NCI-H2227 (cell line): ENCODE measurements at regions not wholly inside any gene's neighbourhood (a gene's known extent, or its start where the extent isn't known, plus 50 kb on each side); places are given as distances from the start of the nearest gene placed in this dataset.

ENCODE experiments used
- DNase-seq: peaks from one replicate; lab custom pipeline; 2025; ENCODE audit not compliant: unreplicated experiment; lab: John Stamatoyannopoulos, UW

DNA sequence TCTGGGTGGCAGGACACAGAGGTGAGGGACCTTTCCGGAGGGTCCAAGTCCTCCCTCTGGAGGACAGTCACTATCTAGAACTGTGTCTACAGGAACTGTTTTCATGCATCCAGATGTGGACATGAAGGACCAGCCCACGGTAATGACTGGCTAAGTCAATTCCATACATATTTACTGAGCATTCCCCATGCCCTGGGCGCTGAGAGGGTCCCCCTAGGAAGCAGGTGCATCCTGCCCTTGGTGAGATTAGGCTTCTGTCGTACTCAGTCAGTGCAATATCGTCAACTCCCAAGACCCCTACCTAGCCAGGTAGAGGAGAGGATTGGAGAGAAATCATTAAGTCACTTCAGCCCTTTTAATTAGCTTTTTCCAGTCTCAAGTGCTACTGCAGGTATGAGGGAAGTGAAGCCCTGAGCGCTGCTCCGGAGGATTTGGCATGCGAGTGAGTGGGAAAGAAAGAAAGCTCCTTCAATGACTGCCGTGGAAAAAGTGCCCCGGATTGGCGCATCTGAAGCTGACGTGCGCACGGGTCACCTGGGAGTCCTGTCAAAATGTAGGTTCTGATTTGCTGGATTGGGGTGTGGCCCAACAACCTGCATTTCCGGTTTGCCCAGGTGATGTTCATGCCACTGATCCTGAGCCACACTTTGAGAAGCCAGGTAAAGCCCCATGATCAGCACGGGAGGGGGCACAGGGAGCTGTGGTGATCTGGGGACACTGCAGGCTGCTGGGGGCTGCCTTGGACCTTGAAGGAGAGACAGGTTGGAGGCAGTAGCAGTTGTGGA, 367.4 kb upstream of the TNRC6C start:
- DNase-seq: no peak

DNA sequence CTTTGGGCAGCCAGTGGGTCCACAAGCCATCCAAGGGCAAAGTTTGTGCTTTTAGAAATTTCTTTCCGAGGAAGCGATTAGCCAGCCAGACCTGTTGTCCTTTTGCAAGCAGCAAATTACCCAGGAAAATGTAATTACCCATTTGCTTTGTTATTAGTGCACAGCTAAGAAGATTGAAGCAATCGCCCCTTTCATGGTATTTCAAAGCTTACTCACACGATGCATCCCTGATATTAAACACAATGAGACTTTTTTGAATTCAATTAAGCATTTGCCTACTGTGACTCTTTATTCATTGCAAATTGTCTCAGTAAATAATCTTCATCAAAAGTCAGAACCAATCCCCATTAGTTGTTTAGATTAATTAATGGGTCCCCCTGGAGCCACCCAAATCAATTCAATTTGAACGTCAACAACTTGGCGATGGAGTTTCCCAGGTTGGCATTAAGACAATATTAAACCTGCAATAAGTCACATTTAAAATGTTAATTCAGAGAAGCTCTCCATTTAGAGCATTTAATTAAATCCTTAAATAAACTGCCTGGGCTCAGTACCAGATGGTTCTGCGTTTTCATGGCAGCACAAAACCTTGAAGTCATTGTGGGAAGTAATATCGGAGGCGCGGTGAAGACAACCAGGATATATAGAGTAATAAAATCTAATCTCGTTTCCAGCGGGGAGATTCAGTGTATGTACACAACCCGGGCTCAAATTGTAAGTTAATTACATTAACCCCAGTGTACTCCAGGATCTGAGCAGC, 366.2 kb upstream of the TNRC6C start:
- DNase-seq: no peak

DNA sequence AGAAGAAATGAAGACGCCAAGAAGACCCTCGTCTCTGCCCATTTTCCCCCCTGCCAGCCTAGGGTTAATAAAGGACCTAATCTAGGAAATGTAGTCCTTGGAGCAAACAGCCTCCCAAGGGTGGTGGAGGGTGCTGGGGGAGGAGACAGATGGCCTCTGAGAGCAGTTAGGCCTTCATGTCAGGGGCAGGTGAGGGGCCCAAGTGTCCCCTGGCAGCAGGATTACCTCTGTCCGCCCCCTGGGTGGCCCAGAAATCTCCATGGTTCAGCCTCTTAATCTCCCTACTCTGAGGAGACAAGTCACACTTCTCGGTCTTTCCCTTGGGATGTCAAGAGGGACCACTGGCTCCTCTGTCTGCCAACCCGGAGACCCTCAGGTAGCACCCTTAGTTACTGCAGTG, 365.4 kb upstream of the TNRC6C start:
- DNase-seq: no peak

DNA sequence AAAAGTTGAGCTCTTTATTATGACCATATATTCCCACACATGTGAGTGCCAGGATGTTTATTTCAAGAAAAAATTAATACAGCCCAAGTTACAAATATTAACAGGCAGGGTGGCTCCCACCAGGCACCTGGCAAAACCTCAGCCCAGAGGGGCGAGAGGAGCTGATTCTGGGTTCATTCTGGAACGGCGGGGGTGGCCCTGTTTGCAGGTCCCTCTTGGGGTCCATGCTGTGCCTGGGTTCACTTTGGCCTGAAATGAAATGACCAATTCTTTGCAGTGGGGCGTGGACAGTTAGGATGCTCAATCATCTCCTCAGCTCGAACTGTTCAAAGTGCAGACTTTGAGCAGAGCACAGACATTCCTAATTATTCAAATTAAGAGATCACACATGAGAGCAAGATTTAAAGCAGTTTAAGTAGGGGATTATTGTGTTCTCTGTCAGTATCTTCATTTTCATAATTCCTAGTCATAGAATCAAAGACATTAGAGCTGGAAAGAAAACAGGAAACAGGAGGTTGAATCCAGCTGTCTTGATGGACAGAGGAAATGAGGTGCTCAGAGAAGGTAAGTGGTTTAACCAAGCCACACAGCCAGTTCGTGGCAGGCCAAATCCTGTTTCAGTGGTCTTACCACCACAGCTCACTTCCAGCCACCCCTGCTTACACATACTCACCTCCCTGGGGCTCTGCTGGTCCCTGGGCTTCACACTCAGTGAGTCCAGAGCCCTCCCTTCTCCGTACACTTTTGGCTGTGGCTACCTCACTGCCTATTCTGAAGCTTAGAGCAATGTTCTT, 363.9 kb upstream of the TNRC6C start:
- DNase-seq: no peak

DNA sequence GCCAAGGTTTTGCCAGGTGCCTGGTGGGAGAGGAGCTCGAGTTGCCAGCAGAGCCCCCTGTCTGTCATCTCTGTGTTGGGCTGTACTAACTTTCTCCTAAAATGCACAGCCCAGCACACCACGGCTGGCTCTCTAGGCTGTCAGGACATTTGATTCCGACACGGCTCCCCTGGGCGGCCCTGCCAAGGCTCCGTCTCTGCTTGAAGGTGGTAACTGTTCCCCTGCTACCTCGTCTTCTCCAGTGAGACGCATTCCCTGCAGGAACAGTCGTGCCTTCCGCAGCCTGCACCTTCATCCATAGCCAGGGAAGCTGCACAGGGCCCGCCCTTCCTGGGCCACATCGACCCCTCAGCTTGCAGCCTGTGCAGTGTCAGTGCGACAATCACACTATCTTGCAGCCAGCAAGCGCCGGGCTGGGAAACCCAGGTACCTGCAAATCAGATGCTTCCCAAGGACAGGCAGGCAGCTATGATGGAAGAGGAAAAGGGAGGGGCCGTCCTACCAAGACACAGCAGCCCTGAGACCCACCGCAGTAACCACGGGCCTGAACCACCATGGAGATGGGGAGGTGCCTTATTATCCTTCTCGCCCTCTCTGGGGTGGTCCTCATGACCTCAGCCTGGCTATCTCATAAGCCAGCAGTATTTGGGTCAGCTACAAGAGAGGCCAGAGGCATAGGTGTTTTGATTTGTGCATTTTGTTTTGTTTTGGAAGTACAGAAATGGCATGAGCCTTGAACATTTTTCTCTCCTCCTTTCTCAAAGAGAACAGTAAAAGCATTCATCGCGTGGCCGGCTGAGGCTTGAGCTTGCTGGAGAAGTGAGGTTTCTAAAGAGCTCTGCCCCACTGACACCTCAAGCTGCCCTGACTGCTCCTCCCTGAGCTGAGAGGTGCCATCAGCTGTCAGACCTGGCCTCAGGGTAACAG, 361.7 kb upstream of the TNRC6C start:
- peak; percentile 11 for DNase-seq

DNA sequence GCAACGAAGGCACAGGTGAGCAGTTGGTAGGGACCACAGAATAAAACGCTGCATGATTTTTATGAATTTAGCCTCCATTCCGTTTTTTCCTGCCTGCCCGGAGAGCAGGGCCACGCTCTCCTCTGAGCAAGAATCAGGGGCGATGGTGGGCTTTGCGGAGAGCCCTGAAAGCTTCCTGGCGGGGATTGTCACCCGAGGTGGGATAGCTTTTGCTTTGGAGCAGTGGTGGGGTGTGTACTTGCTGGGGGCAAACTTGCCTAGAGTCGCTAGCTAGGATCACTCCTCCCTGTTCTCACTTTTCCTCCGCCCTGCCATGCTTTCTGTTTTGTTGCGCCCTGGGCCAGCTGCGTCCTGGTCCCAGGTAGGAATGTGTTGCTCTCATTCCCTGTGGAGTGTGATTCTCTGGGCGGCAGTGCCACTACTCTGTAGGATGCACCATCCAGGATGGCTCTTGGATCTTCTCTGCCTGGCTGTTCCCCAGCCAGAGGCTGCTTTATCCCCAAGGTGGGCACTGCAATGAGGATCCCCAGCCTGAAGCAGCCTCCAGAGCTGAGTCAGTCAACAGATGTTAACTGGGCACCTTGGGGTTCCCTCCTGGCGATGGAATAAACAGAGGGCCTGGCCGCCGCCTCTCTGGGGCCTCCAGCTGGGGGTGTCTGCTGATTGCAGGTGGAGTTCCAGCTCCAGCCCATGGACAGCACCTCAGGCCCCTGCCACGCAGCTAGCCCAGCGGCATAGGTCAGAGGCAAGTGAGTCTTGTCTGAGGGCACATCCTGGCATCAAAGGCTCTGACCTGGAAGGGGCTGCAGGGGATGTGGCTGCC, 360.9 kb upstream of the TNRC6C start:
- no peak for DNase-seq

DNA sequence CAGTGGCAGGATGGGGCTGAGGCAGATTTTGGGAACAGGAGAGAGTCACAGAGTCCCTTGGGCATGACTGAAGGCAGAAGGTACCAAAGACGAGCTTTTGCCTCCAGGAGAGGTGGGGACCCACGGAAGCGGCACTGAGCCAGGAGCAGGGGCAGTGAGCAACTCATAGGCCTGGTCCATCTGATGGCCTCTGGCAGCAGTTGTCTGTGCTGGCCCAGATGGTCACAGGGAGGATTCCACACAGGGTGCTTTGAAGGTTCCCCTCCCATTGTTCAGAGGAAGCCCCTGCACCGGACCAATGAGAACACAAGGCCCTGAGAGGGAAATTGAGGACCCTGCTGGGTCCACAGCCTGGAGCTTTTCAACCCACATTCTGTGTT, 360.3 kb upstream of the TNRC6C start:
- DNase-seq: no peak

DNA sequence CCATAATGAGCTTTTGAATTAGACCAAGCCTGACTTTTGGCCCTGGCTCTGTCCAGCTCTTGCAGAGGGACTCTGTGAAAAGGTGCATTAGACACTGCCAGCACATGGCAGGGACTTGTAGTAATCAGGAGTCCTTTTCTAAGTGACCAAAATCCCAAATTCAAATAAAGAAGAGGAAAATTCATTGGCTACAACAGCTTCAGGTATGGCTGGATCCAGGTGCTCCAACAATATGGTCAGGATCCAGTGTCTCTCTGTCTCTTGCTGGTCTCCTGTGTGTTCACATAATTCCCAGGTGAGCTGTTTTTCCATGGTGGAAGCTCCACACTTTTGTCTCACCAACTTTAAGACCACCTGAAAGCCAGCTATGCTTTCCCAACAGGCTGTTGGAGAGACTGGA, 358.8 kb upstream of the TNRC6C start:
- DNase-seq: no peak

DNA sequence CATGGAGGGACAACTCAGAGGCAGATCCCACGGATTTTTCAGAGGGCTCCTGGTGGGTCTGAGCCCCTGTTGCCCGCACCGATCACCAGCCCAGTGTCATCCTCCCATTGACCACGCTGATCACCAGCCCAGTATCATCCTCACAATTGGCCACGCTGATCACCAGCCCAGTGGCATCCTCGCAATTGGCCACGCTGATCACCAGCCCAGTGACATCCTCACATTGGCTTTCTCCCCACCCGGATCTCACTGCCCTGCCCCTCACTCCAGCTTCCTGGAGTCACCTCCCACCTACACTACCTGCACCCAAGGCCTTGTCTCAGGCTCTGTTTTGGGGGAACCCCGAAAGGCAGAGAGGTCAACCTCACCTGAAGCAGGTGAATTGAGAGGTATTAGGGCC, 358.2 kb upstream of the TNRC6C start:
- DNase-seq: no peak

DNA sequence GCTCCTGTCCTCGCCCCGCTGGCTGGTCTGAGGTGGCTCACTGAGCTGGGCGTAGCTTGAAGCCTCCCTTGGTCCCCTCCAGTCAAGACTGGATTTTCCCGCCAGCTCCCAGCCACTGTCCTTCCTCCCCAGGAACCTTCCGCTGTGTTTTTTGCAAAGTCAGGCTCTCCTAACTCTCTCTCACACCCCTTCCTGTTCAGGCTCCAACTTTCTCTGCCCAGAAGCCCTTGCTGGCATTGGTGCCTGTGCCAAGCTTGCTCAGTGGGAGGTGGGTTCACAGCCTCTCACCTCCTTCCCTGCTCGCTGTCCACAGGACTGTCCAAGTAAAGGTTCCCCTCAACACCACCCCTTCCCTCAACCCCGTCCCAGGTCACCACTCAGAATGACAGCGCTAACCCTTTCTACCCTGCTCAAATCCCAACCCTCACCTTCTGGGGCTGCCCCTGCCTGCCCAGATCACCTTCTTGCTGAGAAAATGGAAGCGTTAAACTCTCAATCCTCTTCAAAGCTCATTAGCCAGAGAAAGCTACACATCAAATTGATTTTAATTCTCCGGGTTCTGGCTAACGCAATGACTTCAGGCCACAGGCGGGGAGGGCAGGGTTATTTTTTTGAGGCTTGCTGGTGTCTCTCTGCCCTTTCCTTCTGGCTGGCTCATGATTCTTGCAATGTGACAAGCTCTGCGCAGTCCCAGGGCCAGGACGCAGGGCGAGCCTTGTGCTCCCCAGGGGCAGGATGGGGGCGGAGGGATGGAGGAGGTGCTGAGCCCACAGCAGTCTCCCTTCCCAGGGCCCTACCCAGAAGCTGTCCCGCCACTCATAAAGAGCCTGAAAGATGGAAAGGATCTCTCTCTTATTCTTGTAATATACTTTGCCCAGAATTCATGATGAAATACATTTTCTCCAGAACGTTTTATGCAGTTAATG, 357.2 kb upstream of the TNRC6C start:
- no peak for DNase-seq

DNA sequence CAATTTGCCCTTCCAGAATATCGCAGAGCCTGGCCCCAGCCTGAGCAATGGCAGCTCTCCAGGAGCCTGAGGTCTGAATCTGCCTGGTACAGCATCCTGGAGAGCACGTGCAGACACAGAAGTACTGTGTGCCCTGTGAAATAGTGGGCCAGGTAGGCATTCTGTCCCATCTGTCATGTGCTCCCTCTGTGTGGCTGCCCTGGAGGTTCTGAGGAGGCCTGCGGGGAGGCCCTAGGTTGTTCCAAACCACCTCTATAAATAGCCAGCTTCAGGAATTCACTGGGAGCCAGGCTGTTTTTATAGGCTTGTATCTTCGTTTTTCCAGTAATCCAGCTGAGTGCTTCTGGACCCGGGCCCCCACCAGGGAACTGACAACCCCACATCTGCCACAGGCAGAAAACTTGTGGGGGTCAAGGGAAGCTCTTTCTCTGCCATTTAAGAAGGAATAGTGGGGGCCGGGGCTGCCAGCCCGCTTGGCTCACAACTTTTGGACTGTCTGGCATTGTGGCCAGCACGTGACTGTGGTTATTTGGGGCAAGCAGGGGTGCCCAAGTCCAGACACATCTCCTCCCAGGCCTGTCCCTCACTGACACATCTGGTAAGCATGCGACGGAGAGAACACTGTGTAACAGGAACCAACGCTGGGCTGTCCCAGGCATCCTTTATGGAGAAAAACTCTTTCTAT, 356.3 kb upstream of the TNRC6C start:
- no peak for DNase-seq

DNA sequence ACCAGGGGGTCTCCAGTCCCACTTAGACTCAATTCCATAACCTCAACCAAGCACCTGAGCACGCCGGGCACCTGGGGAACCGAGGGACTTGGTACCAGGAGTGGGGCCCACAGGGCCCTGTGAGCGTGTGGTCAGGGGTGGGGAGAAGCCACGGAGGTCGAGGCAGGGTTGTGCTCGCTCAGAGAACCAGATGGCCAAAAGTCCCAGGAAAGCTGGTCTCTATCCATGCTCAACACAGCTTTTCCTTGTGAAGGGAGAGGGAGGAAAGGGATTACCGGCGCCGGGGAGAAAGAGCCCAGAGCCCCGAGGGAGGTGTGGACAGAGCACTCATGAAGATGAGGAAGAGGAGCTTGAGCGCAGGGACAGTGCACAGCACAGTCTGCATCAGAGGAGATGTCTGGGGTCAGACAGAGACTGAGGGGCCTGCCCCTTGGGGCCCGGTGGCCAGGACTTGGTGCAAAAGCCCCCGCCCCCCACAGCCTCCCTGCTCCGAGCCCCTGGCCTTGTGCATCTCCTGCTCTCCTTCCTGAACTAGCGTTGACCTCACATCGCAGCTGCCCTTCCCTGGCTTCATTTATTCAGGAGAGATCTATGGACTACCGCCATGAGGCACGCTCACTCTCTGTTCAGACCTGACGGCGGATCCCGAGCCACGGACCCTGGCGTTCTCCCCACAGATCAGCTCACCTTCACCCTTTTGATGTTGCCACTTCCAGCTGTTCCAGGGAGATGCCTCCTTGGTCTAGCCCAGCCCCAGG, 355.4 kb upstream of the TNRC6C start:
- no peak for DNase-seq

DNA sequence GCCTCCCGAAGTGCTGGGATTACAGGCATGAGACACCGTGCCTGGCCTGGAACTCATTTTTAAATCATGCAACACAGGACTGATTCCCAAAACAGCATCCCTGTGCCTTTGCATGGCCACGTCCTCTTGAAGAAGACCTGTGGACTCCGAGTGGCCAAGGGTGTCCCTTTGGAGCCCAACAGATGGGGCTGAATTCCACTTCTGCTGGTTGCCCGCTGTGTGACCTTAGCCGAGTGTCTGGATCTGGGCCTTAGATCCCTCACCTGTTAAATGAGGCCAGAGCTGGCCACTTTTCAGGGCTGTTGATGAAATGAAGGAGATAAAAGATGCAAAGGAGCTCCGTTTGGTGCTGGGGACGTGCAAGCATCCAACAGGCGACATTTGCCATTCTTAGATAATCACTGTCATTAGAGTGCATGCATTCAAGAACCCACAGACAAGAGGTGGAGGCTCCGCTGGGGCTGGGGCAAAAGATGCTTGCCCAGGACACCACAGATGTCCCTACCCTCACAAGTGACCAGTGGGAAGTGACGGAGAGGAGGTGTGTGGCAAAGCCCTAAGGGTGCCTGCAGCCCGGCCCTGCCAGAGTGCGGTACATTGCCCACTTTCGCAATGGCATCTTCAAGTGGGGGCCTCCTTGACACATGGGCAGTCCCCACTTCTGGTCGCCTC, 354.1 kb upstream of the TNRC6C start:
- peak; percentile 65 for DNase-seq

DNA sequence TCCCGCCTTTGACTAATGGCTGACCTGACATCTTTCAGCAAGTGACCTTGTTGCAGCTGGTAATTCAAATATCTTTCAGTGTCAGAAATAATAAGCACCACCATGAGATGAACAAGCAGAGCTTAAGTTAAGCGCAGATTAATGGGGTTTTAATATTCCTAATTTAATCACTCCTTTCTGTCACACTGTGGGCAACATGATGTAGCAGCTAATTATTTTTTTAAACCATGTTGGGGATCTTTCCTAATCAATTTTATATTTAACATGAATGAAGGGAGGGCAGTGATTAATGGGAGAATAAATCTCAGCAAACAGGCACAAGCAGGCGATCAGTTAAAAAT, 353.6 kb upstream of the TNRC6C start:
- DNase-seq: no peak

DNA sequence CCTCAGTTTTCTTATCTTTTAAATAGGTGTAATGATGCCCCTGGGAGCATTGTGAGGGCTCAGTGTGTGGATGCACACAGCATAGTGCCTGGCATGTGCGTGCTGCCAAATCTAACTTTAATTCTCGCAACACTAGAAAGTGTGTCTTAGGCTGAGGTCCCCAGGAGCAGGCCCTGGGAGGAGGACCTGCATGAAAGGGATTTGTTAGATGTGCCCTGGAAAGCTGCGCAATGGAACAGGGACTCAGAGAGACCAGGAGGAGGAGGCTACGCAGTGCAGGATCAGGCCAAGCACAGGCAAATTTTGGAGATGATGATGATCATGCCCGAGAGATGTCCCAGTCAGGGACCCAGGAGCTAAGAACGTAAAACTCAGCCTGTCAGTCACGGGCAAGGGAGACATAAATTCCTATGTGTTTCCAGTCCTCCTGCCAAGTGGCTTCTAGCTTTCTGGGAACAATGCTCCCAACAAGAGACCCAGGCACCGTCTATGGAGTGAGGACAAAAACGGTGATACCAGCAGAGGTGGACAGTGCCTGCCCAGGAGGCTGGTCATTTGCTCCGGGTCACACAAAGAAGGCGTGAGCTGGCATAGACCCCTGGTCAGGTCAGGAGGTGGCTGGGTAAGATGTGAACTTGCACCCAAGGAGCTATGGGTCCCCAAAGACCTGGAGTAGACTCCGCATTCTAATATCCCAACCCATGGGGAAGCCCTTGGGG, 352.2 kb upstream of the TNRC6C start:
- DNase-seq: no peak

DNA sequence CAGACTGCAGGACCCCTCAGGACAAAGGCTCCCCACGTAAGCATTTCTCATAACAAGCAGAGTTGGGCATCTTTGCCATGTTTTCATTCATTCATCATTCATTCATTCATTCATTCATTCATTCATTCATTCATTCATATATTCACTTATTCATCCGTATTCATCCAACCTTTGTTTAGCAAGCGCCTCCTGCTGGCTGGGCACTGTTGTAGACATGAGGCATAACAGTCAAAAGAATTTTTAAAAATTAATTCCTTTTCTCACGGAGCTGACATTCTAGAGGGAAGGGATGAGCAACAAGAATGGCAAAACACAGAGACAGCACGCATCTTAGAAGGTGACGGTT, 351.7 kb upstream of the TNRC6C start:
- no peak for DNase-seq

DNA sequence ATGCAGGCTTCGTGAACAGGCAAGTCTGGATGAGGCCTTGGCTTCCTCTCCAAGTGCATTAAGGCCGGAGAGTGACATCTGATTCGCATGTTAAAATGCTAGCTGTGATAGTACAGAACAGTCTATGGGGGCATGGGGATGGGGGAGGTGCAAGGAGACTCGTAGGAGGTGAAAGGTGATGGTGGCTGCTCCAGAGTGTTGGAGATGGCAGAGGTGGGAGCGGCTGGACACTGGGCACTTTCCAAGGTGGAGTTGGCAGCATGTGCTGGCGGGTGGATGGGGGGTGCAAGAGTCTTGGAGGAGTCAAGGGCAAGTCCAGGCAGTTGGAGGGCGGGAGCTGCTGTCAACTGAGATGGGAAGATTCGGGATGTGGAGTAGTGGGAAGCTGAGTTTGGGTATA, 350.9 kb upstream of the TNRC6C start:
- no peak for DNase-seq
